ENCODE measurements at regions not wholly inside any gene's neighbourhood (a gene's known extent, or its start where the extent isn't known, plus 50 kb on each side); places are given as distances from the start of the nearest gene placed in this dataset.
"Not testable (repeated sequence)": the region's sequence is repeated elsewhere in the genome, so short reads cannot be mapped to it uniquely, and the experiment has no call there.

GRCh38 chr12:115866281-115866680, 411.2 kb downstream of the MED13L start:
- WGBS, 3 donors, result 68 to 100% (median 80%) methylated on average over 2 of the region's 3 CpGs
- H3K27ac ChIP-seq (ENCODE audit: low read depth, low read length), result not testable (repeated sequence)

GRCh38 chr12:115864396-115864795, 413.1 kb downstream of the MED13L start:
- no peak overlapping the region for H3K27ac ChIP-seq (ENCODE audit: low read depth, low read length)
- WGBS, 3 donors, result 42 to 65% (median 49%) methylated on average over 2 of the region's 2 CpGs

- no peak overlapping the region for H3K27ac ChIP-seq (ENCODE audit: low read depth, low read length)
- WGBS, 3 donors, result 58 to 73% (median 71%) methylated on average over 3 of the region's 3 CpGs
These were observed 416.9 kb downstream of the MED13L start for GRCh38 chr12:115860619-115861018.

GRCh38 chr12:115859231-115859630, 418.3 kb downstream of the MED13L start:
- 25 to 36% (median 28%) methylated on average over 6 of the region's 6 CpGs for WGBS, 3 donors
- no peak overlapping the region for H3K27ac ChIP-seq (ENCODE audit: low read depth, low read length)

- no peak overlapping the region for H3K27ac ChIP-seq (ENCODE audit: low read depth, low read length)
- WGBS, 3 donors, result 75 to 80% (median 77%) methylated on average over 3 of the region's 3 CpGs
These were observed 419.6 kb downstream of the MED13L start for GRCh38 chr12:115857923-115858322.

- WGBS, 3 donors, result 56 to 66% (median 66%) methylated on average over 7 of the region's 7 CpGs
- H3K27ac ChIP-seq (ENCODE audit: low read depth, low read length), result no peak overlapping the region
These were observed 420.2 kb downstream of the MED13L start for GRCh38 chr12:115857160-115857920.

- no peak overlapping the region for H3K27ac ChIP-seq (ENCODE audit: low read depth, low read length)
- 89 to 97% (median 95%) methylated on average over 1 of the region's 1 CpG for WGBS, 3 donors
These were observed 425.4 kb downstream of the MED13L start for GRCh38 chr12:115852054-115852453.

- 50 to 77% (median 64%) methylated on average over 1 of the region's 1 CpG for WGBS, 3 donors
- H3K27ac ChIP-seq (ENCODE audit: low read depth, low read length), result no peak overlapping the region
These were observed 426.5 kb downstream of the MED13L start for GRCh38 chr12:115850957-115851356.

- H3K27ac ChIP-seq (ENCODE audit: low read depth, low read length), result no peak overlapping the region
- WGBS, 3 donors, result 81 to 92% (median 90%) methylated on average over 8 of the region's 8 CpGs
These were observed 428.1 kb downstream of the MED13L start for GRCh38 chr12:115849262-115849943.

- no peak overlapping the region for H3K27ac ChIP-seq (ENCODE audit: low read depth, low read length)
These were observed 430.1 kb downstream of the MED13L start for GRCh38 chr12:115847398-115847797.

- 28 to 74% (median 66%) methylated on average over 4 of the region's 4 CpGs for WGBS, 3 donors
These were observed 431.0 kb downstream of the MED13L start for GRCh38 chr12:115846516-115846915.

GRCh38 chr12:115840159-115840558, 437.3 kb downstream of the MED13L start:
- H3K27ac ChIP-seq (ENCODE audit: low read depth, low read length), result no peak overlapping the region
- 52 to 85% (median 83%) methylated on average over 10 of the region's 10 CpGs for WGBS, 3 donors

More at GRCh38 chr12:115846516-115846915, 431.0 kb downstream of the MED13L start:
- no peak overlapping the region for H3K27ac ChIP-seq (ENCODE audit: low read depth, low read length)

GRCh38 chr12:115838952-115839351, 438.5 kb downstream of the MED13L start:
- 39 to 55% (median 45%) methylated on average over 1 of the region's 1 CpG for WGBS, 3 donors

GRCh38 chr12:115837220-115837619, 440.3 kb downstream of the MED13L start:
- 83 to 89% (median 88%) methylated on average over 2 of the region's 2 CpGs for WGBS, 3 donors

More at GRCh38 chr12:115838952-115839351, 438.5 kb downstream of the MED13L start:
- no peak overlapping the region for H3K27ac ChIP-seq (ENCODE audit: low read depth, low read length)

GRCh38 chr12:115835445-115835844, 442.0 kb downstream of the MED13L start:
- H3K27ac ChIP-seq (ENCODE audit: low read depth, low read length), result no peak overlapping the region
- 62 to 69% (median 67%) methylated on average over 4 of the region's 4 CpGs for WGBS, 3 donors

More at GRCh38 chr12:115837220-115837619, 440.3 kb downstream of the MED13L start:
- no peak overlapping the region for H3K27ac ChIP-seq (ENCODE audit: low read depth, low read length)

- no peak overlapping the region for H3K27ac ChIP-seq (ENCODE audit: low read depth, low read length)
- WGBS, 3 donors, result 82 to 84% (median 83%) methylated on average over 4 of the region's 4 CpGs
These were observed 443.8 kb downstream of the MED13L start for GRCh38 chr12:115833704-115834103.

- WGBS, 3 donors, result 74 to 93% (median 88%) methylated on average over 4 of the region's 4 CpGs
These were observed 446.9 kb downstream of the MED13L start for GRCh38 chr12:115830633-115831032.

GRCh38 chr12:115830070-115830469, 447.4 kb downstream of the MED13L start:
- 56 to 86% (median 82%) methylated on average over 3 of the region's 3 CpGs for WGBS, 3 donors
- H3K27ac ChIP-seq (ENCODE audit: low read depth, low read length), result no peak overlapping the region

More at GRCh38 chr12:115830633-115831032, 446.9 kb downstream of the MED13L start:
- H3K27ac ChIP-seq (ENCODE audit: low read depth, low read length), result no peak overlapping the region

- 66 to 81% (median 74%) methylated on average over 4 of the region's 4 CpGs for WGBS, 3 donors
- H3K27ac ChIP-seq (ENCODE audit: low read depth, low read length), result no peak overlapping the region
These were observed 449.3 kb downstream of the MED13L start for GRCh38 chr12:115828168-115828567.

Data from adipose tissue (tissue), 3 donors.